HG03460 (cell line): ENCODE measurements at regions not wholly inside any gene's neighbourhood (a gene's known extent, or its start where the extent isn't known, plus 50 kb on each side); places are given as distances from the start of the nearest gene placed in this dataset.

Source experiments
- ATAC-seq: cut with Tn5 transposase; IDR thresholded peaks from one replicate; pipeline ENCODE4 v1.9.1; 2021; ENCODE audit not compliant: unreplicated experiment

DNA sequence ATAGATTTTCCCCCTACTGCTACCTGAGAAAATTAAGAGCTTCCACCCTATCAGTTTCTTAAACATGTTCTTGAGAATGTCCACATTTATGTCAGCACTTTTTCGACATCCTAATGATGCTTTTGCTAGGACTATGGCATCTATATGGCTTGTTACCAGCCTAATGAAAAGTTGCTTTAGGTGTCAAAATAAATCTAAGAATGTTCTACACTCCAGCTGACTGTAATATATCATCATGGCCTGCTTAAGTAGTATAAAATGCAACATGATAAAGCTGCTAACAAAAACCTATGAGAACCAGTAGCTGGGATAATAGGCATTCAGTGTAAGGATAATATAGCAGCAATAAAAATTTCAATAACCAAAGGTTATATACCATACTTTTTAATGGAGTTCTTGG, 1983.5 kb upstream of the CELF4 start:
- ATAC-seq = no peak

DNA sequence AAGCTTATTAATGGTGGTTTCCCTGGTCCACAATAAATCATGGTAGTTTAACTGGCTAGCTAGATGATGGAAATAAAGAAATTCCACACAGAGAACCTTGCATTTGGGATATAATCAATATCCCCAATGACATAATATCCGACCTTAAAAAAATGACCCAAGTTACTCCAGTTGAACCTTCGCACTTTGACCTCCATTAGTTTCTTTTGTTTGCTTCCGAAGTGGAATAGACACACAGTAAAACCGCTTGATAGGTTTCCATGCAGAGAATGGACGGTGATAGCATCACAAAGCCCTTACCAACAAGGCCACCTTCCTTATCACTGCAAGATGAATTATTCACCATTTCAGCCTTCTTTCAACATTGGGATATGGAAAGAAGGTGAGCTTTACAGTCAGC, 1966.1 kb upstream of the CELF4 start:
- ATAC-seq = no peak

DNA sequence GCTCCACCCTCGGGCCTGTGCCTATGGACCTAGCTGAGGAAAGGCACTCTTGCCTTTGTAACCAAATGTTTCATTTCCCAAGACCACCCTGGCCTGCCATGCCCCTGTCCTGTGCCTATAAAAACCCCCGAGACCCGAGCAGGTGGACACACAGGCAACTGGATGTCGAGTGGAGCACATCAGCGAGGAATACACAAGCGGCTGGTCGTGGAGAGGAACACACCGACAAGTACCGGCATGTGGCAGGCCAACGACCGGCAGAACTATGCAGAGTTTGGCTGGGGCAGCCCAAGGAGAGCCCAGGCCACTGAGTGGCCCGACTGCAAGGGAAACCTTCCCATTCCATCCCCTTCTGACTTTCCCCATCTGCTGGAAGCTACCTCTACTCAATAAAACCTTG, 1963.8 kb upstream of the CELF4 start:
- ATAC-seq = no peak

DNA sequence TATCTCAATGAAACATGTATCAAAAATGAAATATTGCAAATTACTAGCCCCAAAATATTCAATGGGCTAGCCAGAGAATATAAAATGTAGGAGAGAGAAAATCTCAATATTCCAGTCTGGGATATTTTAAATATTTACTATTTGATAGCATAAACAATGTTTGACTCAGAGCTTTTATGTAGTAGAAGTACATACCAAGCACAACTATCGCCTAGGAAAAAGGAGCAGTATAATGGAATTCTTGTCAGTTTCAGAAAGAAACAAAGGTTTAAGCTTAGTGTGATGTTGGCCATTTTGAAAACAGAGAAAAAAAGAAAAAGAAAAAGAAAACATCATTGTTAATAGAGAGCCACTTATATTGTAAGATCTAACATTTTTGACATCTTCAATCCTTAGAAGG, 1961.9 kb upstream of the CELF4 start:
- no peak for ATAC-seq

DNA sequence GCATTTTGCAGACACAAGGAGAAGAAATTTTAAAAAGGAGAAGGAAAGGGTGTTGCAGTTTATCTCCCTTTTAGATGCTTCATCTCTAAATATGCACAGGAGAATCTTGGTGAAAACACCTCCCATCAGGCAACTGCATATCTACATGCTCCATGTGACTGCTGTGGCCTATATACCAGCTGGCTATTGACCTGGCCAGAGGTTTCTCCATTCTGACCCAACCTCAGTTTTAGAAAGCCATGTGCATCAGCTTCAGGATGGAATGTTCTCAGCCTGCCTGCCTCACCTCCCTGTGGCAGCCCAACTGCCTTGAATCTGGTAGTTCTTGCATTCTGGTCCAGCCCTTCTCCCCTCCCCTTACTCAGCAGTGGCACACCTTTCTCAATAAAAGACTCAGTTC, 1958.8 kb upstream of the CELF4 start:
- no peak for ATAC-seq

DNA sequence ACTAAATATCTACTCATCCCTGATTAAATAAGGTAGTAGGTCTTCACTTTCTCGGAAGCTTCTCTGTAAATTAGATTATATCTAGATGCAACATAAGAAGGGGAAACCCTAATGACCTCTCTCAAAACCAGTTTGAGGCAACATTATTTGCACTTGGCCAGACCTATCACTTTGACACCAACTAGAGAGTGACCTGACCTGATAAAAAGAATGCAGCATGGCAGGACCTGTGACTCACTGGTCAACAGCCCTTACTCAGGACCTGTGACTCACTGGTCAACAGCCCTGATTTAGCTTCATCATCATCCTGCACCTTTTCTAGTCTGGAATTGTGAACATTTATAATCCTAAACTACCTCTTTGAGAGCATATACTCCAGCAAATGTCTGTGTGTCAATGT, 1957.7 kb upstream of the CELF4 start:
- ATAC-seq = no peak

DNA sequence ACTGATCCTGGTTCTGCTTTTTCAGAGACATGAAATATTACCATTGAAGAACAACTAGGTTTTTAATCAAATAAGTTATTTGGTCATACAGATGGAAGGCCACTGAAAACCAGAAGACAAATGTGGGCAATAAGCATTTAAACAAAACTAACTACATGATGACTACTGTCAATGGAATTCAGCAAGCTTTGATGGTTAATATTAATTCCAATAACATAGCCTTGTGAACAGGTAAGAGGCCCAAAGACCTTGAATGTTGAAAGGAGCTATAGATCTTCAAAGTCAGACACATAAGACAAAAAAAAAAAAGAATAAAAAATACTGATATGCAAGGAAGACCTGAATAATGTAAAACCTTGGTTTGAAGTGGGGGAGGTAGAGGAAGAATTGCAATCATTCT, 1955.6 kb upstream of the CELF4 start:
- no peak for ATAC-seq

DNA sequence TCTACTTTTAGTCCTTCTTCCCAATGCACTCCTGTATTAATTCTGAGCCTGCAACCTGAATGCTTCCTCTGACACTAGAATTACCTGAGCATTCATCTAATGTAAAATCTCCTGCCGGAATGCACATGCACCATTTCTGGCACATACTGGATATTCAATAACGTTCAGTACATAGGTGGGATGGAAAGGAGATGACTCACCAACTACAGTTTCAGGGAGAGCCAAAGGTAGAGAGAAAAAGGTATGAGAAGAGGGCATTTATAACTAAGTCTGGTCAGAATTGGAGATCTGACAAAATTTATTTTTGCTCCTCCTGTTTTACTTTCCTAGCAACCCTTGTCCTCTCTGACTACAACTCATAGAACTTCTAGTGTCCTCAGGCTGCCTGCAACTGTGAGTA, 1954.1 kb upstream of the CELF4 start:
- no peak for ATAC-seq

DNA sequence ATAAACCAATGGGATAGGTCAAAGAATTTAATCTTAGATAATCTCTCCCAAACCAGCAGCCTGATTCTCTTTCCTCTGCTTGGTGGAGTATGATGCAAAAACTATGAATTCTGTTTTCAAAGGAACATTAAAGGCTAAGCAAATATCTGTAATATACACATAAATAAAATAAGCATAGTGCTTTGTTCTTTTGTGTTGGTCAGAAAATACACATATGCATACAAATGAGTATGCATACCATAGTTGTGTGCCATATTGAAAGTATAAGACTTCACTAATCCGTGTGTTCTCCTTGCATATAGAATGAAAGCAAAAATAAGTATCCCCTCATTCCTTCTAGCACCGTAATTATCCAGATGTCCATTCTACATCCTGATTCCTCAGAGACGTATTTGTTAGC, 1949.7 kb upstream of the CELF4 start:
- ATAC-seq = no peak

DNA sequence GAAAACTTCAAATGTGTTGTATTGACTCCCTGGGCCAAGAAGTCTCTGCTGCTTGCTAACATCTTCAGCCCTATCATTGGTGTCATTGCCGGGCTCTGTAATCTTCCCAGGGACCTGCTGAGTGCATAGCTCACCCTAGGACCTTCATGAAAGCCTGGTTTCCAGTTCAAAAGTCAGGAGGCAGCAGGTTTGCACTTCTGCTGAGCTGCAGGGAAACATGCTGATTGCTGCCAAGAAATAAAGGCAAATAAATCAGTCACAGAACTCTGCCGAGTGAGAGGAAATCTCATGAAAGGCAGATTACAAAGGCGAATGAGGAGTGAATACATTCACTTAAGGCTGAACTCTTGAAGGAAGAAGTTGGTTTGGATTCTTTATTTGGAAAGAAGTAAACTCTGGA, 1947.6 kb upstream of the CELF4 start:
- ATAC-seq = no peak

DNA sequence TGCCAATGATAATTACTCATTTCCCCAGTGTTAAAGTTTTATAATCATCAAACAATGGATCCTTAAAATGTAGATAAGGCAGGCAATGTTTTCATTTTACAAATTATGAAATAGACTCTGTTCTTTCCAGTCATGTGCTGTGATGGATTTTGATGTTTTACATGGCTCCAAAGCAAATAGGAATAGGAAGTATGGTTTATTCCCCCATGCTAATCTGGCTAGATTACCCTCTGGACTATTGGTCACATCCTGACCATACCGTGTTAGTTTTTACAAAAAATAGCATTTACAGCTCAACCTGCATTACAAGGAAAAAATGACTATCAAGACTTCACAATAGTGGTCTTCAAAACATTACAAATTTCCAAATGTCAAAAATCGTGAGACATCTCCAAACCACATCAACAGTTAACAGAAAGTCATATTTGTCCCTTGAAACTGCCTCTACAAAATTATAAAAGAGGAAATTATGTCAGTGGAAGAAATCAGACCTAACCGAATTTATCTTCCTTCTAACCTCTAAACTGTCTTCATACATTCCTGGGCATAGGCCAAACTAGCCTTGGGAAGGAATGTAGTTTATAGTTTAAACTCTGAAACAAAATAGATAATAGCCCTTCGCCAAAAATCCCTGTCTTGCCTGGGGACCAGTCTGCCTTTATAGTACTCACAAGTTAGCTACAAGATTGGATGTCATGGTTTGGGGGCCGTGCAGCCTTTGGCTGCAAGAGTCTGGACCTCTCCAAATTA, 1941.2 kb upstream of the CELF4 start:
- no peak for ATAC-seq

DNA sequence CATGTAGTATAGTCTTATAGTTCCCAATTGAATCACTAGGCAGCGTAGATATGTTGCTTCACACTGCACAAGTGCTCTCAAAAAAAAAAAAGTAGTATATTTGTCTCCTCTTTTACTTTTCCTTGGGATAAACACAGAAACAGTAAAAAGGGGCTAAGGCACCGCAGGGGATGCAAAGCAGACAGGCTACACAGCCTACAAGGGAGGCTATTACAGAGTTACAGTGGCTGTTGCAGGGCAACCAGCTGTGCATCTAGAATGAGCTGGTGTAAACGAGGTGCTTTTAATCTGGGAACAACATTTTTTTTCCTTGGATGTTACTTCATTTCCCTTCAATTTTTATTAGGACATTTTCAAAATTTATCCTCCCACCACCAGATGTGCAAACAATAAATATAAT, 1934.7 kb upstream of the CELF4 start:
- ATAC-seq = no peak

DNA sequence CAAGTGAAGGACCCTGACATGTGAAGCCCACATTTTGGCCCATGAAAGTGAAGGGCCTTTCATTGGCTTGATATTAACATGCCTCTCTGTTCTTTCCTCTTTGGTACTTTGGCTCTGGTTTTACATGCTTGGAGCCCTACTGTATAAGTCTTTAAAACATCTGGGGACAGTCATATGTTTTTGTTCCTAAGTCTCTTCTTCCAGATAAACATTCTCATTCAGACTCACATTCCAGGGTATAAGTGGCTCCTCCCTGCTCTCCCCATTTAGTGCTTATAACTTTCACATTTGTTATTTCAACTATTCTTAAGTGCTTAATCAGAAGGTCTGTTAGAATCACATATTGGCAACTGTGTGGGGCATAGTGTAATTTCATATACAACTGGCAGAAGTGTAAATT, 1932.2 kb upstream of the CELF4 start:
- no peak for ATAC-seq

DNA sequence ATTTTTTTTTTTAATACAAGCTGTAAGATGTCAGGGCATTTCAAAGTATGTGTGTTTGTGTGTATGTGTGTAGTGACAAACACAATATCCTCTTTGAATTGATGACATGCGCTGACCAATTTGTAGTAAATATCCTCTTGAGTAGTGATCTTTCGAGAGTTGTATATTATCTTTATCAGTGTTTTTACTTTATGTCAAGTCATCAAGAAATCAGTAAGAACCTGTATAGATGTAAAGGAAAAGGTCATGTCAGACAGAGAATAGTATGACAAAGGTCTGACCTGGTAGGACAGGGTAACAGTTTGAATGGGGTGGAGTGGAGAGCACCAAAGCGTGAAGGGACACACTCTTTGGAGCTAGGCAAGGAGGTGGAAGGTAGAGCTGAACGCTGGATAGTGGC, 1931.4 kb upstream of the CELF4 start:
- ATAC-seq = no peak

DNA sequence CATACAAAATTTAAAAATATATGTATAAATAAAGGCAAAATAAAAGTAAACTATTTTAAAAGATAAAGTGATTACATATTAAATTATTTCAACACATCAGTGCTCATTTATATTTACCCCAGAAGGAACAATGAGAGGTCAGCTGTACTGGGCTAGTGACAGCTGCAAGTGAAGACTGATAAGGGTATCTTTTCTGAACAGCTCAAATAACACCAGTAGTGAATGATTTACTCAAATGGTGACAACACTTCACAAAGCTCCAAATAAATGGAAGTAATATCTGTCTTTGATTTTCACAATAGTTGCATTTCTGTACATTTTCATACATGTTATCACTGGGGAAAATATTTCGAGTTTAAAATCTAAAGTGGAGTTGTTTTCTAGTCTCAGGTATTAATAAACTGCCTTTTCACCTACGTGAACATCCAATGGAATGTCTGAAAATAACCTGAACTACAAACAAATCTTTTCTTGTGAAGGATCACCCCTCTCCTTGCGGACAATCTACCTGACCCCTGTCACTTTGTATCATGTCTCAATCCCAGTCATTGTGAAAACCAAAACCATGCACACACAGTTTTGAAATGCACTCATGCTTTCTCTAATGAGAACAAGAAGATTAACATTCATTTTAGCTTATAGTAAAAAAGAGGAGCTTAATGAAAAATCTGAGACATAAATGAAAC, 1928.8 kb upstream of the CELF4 start:
- no peak for ATAC-seq

DNA sequence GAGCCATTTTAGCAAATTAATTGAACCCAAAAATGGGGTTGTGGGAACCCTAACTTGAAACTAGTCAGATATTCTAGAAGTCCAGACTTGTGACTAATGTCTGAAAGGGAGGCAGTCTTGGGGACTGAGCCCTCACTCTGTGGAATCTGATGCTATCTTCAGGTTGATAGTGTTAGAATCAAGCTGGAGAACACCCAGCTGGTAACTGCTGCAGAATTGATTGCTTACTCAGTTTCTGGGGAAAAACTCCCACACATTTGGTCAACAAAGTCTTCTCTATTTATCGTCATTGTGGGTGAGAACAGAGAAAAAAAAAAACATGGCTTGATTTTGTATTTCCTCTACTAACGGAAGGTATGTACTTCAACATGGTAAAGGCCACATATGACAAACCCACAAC, 1925.8 kb upstream of the CELF4 start:
- ATAC-seq = no peak

DNA sequence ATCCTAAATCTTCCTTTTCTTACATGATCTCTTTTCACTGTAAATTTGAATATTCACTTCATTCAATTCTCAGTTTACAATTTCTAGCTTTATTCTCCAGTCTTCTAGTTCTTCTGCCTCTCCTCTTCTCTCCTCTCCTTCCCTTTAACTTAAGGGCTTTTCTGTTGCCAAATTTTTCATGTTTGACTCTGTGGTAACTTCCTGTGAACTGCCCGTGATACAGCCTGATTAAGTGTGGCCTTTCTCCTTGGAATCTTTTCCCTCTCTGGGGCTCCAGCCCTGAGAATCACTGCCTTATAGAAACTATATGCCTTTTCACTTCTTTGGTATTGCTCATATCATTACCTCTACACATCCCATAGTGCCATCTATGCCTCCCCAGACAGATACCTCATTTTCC, 1923.8 kb upstream of the CELF4 start:
- no peak for ATAC-seq

DNA sequence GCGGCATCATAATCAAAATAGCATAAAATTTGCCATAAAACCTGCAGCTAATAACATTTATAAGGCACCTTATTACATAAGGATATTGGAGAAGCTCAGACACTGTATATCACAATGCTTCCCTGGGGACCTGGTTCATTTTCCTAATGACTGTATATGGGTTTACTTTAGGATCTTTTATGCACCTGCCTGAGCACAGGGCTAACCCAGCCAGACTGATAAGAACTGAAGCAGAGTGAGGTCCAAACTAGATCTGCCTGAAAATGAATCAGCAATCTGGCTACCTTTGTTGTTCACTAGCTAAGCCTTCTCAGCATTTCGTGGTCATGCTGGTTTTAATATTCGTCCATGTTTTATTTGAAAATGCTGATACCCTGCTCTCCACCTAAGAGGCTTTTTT, 1922.3 kb upstream of the CELF4 start:
- ATAC-seq = no peak

DNA sequence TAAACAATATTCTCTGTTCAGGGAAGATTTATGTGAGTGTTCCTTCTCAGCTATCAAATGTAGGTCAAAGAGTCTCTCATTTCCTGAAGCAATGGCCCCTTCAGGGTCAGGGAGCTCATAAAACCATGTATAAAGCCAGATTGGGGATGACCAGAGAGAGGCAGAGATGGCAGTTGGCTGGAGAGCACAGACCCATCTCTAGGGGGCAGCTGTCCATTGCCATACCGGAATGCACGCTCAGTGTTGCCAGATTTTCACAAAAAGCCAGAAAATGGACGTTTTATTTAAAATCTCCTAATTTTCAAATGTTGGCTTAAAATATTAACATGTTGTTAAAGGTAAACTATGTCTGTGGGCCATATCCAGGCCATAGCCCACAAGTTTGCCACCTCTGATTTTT, 1920.7 kb upstream of the CELF4 start:
- no peak for ATAC-seq

DNA sequence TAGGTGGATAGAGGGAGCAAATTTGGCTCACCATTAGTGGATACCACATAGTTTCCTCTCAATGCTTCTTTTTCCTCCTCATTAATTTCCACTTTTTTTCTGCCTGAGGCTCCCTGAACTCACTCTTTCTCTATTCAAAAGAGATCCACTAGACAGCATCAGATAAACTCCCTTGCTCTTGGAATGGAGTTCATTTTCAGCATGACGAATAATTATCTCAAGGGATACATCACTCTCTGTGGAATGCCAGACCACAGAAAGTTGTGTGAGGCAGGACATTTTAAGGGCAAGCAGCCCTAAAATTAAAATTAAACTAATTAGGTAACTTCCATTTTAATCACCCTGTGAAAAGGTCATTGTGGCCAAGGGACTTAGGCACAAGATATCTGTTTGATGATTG, 1920.1 kb upstream of the CELF4 start:
- no peak for ATAC-seq

DNA sequence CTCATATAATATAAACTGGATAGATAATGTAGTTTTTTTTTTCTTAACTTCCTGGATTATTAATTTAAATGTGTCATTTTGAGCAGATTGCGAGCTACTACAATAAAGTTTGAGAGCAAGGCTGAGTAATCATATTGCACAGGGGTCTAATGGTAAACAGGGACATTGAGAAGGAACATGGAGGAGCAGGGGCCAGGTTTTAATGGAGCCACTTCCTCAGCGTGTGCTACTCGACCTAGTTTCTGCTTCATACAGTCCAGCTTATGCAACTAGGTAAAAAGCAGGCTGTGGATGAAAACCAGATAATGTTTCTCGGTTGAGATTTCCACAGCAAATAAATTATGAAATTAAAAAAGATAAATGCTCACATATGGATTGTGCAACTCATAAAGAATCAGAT, 1915.7 kb upstream of the CELF4 start:
- no peak for ATAC-seq

DNA sequence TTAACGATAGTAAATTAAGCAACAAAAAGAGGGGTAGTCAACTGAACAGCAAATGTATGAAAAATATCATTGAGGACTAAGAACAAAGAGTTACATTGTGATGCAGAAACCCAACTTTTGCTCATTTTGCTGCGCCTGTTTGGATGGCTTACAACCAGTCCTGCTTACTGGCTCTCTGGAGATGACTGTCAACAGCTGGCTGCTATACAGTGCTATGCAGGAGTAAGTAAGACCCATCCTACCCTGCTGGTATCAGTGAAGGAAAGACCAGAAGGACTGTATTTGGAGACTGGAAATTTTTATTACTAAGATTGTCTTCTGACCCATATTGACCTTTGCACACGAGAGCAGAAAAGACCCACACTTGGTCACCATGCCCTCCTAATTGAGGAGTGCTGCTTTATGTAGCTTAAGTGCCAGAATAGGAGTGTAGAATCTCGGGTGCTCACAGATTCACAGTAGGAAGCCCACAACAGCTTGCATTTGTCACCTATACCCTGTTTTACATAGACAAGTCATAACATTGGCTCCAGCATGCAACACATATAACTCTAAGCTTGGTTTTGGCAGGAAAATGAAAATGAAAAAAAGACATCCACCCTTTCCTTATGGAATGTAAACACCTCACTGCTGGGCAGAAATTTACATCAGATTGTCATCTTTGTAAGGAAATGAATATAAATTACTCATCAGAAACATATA, 1915.0 kb upstream of the CELF4 start:
- no peak for ATAC-seq
